ENCODE measurements at regions not wholly inside any gene's neighbourhood (a gene's known extent, or its start where the extent isn't known, plus 50 kb on each side); places are given as distances from the start of the nearest gene placed in this dataset.

DNA sequence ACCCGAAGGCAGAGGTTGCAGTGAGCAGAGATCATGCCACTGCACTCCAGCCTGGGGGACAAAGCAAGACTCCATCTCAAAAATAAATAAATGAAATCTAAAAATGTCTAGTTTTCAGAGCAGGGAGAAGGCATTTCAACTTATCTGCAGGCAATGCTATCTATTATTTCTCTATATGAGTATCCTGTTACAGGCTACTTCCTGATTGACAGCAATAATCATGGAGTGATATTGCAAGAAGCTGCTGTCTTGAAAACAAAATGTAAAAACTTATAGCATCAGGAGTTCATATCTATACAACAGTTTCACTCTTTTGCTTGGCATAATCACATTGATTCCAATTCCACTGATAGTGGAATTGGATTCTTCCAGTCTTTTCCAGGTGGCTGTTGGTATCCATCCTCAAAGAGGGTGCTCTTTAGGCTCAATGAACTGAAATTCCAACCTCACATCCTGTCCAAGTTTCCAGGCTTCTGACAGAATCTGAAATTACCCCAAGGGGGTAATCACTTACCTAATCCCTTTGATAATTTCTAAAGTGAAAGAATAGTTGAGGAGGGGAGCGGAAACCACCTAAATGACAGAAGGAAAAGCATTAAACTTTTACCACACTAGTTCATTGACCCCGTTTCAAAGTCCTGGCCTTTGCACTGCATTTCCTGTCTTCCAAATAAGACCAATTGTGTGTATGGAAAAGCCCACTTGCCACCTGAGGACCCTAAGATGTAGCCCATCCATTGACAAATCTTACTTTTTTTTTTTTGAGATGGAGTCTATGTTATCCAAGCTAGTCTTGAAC is 107.6 kb downstream of the GLUL start:
- TF ChIP-seq ZIC2 (tag by site-specific recombination; IDR thresholded peaks at IDR 0.05) (no peak), CTCF (tag by site-specific recombination; IDR thresholded peaks at IDR 0.05) (no peak), ZNF510 (tag by site-specific recombination; IDR thresholded peaks at IDR 0.05; ENCODE audit: insufficient replicate concordance) (no peak), ZNF580 (tag by site-specific recombination; IDR thresholded peaks at IDR 0.05) (no peak), INSM2 (tag by site-specific recombination; IDR thresholded peaks at IDR 0.05) (no peak), PBX3 (CRISPR knock-in tag; IDR thresholded peaks at IDR 0.05) (no peak), SCRT1 (tag by site-specific recombination; IDR thresholded peaks at IDR 0.05; ENCODE audit: borderline replicate concordance) (no peak), ZNF610 (tag by site-specific recombination; IDR thresholded peaks at IDR 0.05; ENCODE audit: borderline replicate concordance) (no peak), ZNF121 (tag by site-specific recombination; IDR thresholded peaks at IDR 0.05) (no peak), MEIS1 (CRISPR knock-in tag; IDR thresholded peaks at IDR 0.05; ENCODE audit: borderline replicate concordance) (no peak), ZSCAN18 (tag by site-specific recombination; IDR thresholded peaks at IDR 0.05) (no peak), ELK4 (IDR thresholded peaks at IDR 0.05; ENCODE audit: borderline replicate concordance, low read depth, low read length) (no peak), ZNF423 (tag by site-specific recombination; IDR thresholded peaks at IDR 0.05) (no peak)
- TF ChIP-seq, protein P1, sequence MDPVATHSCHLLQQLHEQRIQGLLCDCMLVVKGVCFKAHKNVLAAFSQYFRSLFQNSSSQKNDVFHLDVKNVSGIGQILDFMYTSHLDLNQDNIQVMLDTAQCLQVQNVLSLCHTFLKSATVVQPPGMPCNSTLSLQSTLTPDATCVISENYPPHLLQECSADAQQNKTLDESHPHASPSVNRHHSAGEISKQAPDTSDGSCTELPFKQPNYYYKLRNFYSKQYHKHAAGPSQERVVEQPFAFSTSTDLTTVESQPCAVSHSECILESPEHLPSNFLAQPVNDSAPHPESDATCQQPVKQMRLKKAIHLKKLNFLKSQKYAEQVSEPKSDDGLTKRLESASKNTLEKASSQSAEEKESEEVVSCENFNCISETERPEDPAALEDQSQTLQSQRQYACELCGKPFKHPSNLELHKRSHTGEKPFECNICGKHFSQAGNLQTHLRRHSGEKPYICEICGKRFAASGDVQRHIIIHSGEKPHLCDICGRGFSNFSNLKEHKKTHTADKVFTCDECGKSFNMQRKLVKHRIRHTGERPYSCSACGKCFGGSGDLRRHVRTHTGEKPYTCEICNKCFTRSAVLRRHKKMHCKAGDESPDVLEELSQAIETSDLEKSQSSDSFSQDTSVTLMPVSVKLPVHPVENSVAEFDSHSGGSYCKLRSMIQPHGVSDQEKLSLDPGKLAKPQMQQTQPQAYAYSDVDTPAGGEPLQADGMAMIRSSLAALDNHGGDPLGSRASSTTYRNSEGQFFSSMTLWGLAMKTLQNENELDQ (tag by site-specific recombination; IDR thresholded peaks at IDR 0.05; ENCODE audit: low read depth), result no peak

All from HEK293 (cell line).